Tibial artery (tissue), 4 donors: ENCODE measurements at regions not wholly inside any gene's neighbourhood (a gene's known extent, or its start where the extent isn't known, plus 50 kb on each side); places are given as distances from the start of the nearest gene placed in this dataset.

Experiments
- DNase-seq, 2 donors: peaks; one replicate each; pipeline ENCODE4 v3.0.0-alpha.2; 2019
- H3K27ac ChIP-seq, 2 donors: fragments of 200-600 bp; sonication (generic) in 1 of 2; 1 replicate in 1 of 2; 2 replicates in 1 of 2; pipeline ENCODE4 v1.5.1; 2018 to 2019; ENCODE audit warnings: mild to moderate bottlenecking in 1 of 2
- H3K27me3 ChIP-seq, 2 donors: fragments of 200-600 bp; sonication (generic) in 1 of 2; one replicate each; pipeline versions ENCODE4 v1.5.1 to v1.6.0; 2016 to 2019
- H3K36me3 ChIP-seq, 3 donors: fragments of 200-600 bp; sonication (generic) in 2 of 3; one replicate each; pipeline ENCODE4 v1.5.1; 2016 to 2019; ENCODE audit warnings: mild to moderate bottlenecking in 2 of 3
- H3K4me1 ChIP-seq, 4 donors: fragments of 200-600 bp; sonication (generic) in 2 of 4; 1 replicate in 3 of 4; 2 replicates in 1 of 4; pipeline ENCODE4 v1.5.1; 2016 to 2019
- H3K4me3 ChIP-seq, 2 donors: fragments of 200-600 bp; sonication (generic) in 1 of 2; 1 replicate in 1 of 2; 2 replicates in 1 of 2; pipeline ENCODE4 v1.5.1; 2018 to 2019; ENCODE audit warnings: mild to moderate bottlenecking in 2 of 2
- H3K9me3 ChIP-seq, 3 donors: fragments of 200-600 bp; sonication (generic) in 1 of 3; one replicate each; pipeline ENCODE4 v1.5.1; 2016 to 2019
- CTCF ChIP-seq, 2 experiments: fragments of 200-600 bp in 1 of 2; fragments of 450-650 bp in 1 of 2; IDR thresholded peaks; one replicate each; pipeline ENCODE4 v1.5.1; 2017 to 2019; ENCODE audit warnings: antibody characterized with exemption in 2 of 2, mild to moderate bottlenecking in 1 of 2, moderate library complexity in 1 of 2
- intact Hi-C: fragments of 100-400 bp; cut with DNase I; formaldehyde crosslinking; loops from one replicate; pipeline ENCODE4 v1.15.0; 2023; ENCODE audit warnings: low total_unique reads

- Histone ChIP-seq H3K27me3 (no peaks in the 10 kb centered on the region), H3K4me3 (no peak overlapping the region), H3K36me3 (no peaks in the 10 kb centered on the region), H3K9me3 (no peaks in the 10 kb centered on the region), H3K4me1 (peaks cover 0 to 2% (median 0%) of the 10 kb centered on the region in 4 donors), H3K27ac (no peak overlapping the region)
- no peak for TF ChIP-seq CTCF (IDR thresholded peaks at IDR 0.05)
- intact Hi-C loops: no loop called here
- no peak for DNase-seq
Measured at GRCh38 chr17:34761646-34762045, 182.3 kb downstream of the TMEM132E start.

- no peaks in the 10 kb centered on the region for H3K36me3 ChIP-seq
- intact Hi-C loops: no loop called here
- H3K4me1 ChIP-seq: peaks cover 0 to 5% (median 0%) of the 10 kb centered on the region in 4 donors
- no peak overlapping the region for H3K27ac ChIP-seq
- H3K27me3 ChIP-seq: peaks cover 0 to 2% of the 10 kb centered on the region in 2 donors
- no peak overlapping the region for H3K4me3 ChIP-seq
- no peaks in the 10 kb centered on the region for H3K9me3 ChIP-seq
- peak in 1 of 2 donors; percentile 9 for DNase-seq
- TF ChIP-seq CTCF (IDR thresholded peaks at IDR 0.05): no peak
Measured at GRCh38 chr17:34760931-34761495, 181.6 kb downstream of the TMEM132E start.

- intact Hi-C loops: no loop called here
- Histone ChIP-seq H3K4me1 (peaks cover 0 to 5% (median 0%) of the 10 kb centered on the region in 4 donors), H3K4me3 (no peak overlapping the region), H3K36me3 (no peaks in the 10 kb centered on the region), H3K27ac (no peak overlapping the region), H3K27me3 (peaks cover 0 to 2% of the 10 kb centered on the region in 2 donors), H3K9me3 (no peaks in the 10 kb centered on the region)
- DNase-seq: no peak
- no peak for TF ChIP-seq CTCF (IDR thresholded peaks at IDR 0.05)
Measured at GRCh38 chr17:34758718-34759117, 179.3 kb downstream of the TMEM132E start.

GRCh38 chr17:34758316-34758715 is 178.9 kb downstream of the TMEM132E start:
- H3K4me1 ChIP-seq: peaks cover 0 to 5% (median 0%) of the 10 kb centered on the region in 4 donors
- intact Hi-C loops: no loop called here

GRCh38 chr17:34757611-34758010 is 178.2 kb downstream of the TMEM132E start:
- no peak overlapping the region for H3K4me3 ChIP-seq
- no peak overlapping the region for H3K27ac ChIP-seq
- intact Hi-C loops: no loop called here
- H3K4me1 ChIP-seq: peaks cover 0 to 5% (median 0%) of the 10 kb centered on the region in 4 donors
- DNase-seq: peak in 1 of 2 donors; percentile 23
- H3K27me3 ChIP-seq: peaks cover 0 to 2% of the 10 kb centered on the region in 2 donors
- H3K9me3 ChIP-seq: no peaks in the 10 kb centered on the region
- no peak for TF ChIP-seq CTCF (IDR thresholded peaks at IDR 0.05)
- no peaks in the 10 kb centered on the region for H3K36me3 ChIP-seq

More at GRCh38 chr17:34758316-34758715, 178.9 kb downstream of the TMEM132E start:
- Histone ChIP-seq H3K36me3 (no peaks in the 10 kb centered on the region), H3K27me3 (peaks cover 0 to 2% of the 10 kb centered on the region in 2 donors), H3K9me3 (no peaks in the 10 kb centered on the region), H3K4me3 (no peak overlapping the region), H3K27ac (no peak overlapping the region)
- no peak for DNase-seq
- TF ChIP-seq CTCF (IDR thresholded peaks at IDR 0.05): no peak
